Kidney glomerular epithelial cell (primary cell): ENCODE measurements at regions not wholly inside any gene's neighbourhood (a gene's known extent, or its start where the extent isn't known, plus 50 kb on each side); places are given as distances from the start of the nearest gene placed in this dataset.

ENCODE experiments used
- DNase-seq: peaks from one replicate; lab custom pipeline; 2025; lab: John Stamatoyannopoulos, UW

DNA sequence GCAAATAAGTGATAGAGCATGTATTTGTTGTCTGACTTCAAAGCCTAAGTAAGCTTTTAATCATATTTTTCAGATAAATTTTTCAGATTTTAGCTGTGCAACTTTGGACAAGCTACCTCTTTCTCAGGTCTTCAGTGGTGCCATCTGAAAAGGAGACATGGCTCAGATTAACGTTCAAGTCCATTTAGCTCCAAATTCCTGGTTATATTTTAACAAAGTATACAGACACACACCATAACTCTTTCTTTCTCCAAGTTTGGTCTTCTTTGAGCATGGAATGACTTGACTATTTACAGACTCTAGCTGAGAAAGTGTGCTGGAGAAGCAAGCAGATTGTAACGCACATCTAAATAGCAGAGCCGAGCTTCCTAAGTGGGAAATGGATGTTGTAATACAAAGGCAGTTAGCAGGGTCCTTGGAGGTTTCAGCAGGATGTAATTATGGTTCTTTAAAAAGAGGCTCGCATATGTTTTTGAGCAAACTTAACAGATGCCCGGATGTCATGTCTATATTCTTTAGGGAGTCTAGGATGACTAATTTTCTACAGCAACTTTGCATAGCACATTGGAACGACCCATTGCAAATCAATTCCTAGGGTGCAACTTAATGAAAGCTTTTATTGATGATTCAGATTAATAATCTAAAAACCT is 128.1 kb upstream of the E2F8 start:
- no peak for DNase-seq

DNA sequence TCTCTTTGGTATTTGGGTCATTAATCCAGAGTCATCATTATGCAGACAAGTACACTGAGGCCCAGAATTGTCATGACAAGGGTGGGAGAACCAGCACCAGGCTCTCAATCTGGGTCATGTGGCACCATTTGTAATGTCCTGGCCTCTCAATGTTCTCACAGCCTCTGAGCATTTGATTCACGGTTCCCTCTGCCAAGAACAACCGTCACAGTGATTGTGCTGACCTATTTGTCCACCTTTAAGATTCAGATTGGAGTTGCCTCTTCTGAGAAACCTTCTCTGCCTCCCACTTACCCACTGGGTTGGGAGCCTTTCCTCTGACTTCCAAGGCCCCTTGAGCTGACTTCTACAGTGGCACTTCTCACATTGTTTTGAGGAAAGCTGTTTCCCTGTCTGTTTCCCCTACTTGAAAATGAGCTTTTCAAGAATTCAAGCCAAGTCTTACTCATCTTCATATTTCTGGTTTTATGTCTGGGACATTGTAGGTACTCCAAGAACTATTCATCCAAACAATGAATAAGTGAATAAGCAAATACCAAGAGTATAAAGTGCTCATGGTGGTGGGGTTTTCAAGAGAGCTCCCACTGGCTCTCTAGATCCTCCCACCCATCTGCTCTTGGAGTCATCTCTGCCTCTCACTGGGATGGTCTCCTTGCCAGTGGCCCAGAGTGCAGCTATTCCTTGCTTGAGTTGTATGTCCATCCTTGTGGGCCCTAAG is 126.4 kb upstream of the E2F8 start:
- DNase-seq = peak; percentile 50

- peak; percentile 10 for DNase-seq
These were observed 125.1 kb upstream of the E2F8 start for GRCh38 chr11:19365743-19366410.

DNA sequence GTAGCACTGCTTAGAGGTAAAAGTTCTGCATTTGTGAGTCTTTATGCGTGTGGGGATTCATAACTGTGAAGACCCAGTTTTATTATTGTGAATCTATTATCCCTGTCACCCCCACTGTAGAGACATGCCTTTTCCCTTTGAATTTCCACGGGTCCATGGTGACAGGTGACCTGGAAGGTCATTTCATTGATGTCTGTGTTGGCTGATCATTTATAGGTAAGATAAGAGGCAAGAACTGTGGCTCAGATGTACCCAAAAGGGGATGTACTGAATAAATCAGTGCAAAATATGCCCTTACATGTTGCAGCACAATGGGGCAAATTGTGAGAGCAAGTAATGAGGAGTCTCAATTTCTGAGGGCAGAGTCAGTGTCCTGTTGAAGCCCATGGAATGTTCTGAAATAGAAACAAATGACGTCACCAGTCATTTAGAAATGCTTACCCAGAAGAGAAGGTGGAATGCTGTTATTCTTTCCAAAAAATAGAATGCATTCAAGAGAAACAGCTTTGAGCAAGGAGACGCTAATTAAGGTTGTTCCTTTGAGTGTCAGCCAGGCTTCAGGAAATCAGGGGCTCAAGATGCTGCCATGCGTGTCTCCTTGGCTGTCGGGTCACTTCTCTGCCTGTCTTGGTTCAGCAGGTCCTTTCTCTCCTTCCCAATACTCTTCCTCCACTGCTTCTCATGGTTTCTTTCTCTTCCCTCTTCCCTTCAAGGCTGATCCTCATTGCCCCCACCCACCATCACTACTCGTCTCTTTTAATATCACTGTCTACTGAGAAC is 118.7 kb upstream of the E2F8 start:
- DNase-seq = peak; percentile 52

GRCh38 chr11:19357943-19358342 is 117.2 kb upstream of the E2F8 start:
- DNase-seq = no peak

DNA sequence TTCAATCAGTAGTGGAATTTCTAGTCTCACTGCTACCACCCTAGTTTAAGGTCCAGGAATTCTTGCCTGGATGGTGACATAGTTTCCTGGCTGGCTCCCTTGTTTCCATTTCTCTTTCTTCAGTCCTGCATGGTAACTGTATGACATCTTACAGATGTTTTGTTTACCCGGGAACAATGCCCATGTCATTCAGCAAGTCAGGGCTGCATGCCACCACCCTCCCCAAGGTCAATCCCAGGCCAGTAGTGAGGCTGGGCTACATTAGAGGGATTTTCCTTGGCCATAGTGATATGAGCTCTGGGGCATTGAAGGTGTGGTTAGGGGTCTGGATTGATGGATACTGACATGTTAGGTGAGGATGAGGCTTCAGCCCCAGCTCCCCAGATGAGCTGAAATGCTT is 114.9 kb upstream of the E2F8 start:
- no peak for DNase-seq

- no peak for DNase-seq
These were observed 112.6 kb upstream of the E2F8 start for GRCh38 chr11:19353287-19353850.

- no peak for DNase-seq
These were observed 112.0 kb upstream of the E2F8 start for GRCh38 chr11:19352771-19353160.

DNA sequence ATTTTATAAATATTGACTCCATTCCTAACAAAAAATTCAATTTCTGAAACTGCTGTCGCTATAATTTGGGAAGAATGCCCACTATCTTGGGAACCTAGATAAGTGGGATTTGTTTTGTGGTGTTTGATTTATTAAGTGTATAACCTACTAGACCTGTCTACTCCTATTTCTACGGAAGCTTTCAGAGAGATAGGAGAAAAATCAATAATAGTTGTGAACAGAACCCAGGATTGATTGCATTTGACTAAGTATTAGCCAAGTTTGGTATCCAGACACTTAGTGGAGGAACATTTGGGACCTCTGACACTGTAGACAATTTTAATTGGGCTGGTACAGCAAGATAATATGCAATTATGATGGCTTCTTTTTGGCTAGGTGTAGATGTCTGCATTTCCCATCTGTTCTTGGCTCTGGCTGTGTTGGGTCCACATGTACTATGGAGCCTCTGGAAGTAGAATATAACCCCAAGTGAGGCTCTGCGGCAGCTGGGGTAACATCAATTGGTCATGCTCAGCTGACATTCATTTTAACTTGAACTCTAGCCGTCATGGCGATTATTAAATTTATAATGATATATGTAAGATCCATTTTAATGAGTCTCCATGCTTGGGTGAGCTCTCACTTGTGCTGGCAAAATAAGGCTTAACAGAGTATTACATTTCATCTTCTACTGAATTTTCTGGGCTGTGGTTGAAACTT is 111.5 kb upstream of the E2F8 start:
- no peak for DNase-seq

- DNase-seq = no peak
These were observed 110.7 kb upstream of the E2F8 start for GRCh38 chr11:19351426-19351825.

DNA sequence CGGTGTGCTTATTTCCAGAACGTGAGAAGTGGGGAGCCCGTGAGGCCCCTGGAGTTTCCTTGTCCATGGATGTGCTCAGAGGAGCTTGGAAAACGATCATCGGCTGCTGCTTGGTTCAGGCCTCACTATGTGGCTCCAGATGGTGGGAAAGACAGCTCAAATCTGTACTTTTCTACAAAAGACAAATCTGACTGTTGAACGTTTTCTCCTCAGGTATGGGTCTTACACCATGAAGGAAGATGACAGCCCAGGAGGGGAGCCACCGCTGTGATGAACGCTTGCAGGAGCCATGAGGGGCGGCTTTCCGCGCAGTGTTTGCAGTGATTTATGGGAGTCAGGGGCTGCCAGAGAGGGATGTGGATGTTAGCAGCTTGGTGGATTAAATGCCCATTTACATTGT is 109.4 kb upstream of the E2F8 start:
- DNase-seq = no peak

- DNase-seq = no peak
These were observed 108.7 kb upstream of the E2F8 start for GRCh38 chr11:19349340-19350025.

DNA sequence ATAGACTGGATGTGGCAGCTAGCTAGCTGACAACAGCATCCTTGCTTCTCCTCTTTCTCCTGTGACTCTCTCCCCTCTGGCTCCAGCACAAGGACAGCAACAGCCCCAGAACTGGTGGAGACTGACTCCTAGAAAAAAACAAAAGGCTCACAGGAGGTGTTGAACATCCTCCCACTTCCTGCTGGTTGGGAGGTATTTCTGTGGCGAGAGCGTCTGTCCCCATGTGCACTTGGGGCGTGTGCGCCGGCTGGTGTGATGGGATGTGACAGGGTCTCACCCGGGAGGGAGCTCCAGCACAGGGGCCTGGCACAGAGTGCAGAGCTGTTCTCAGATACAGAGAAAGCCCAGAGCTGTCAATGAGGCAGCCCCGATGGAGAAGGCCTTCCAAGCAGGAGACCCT is 107.2 kb upstream of the E2F8 start:
- no peak for DNase-seq

- peak; percentile 60 for DNase-seq
These were observed 105.3 kb upstream of the E2F8 start for GRCh38 chr11:19345848-19346681.

GRCh38 chr11:19345519-19345847 is 104.7 kb upstream of the E2F8 start:
- no peak for DNase-seq

DNA sequence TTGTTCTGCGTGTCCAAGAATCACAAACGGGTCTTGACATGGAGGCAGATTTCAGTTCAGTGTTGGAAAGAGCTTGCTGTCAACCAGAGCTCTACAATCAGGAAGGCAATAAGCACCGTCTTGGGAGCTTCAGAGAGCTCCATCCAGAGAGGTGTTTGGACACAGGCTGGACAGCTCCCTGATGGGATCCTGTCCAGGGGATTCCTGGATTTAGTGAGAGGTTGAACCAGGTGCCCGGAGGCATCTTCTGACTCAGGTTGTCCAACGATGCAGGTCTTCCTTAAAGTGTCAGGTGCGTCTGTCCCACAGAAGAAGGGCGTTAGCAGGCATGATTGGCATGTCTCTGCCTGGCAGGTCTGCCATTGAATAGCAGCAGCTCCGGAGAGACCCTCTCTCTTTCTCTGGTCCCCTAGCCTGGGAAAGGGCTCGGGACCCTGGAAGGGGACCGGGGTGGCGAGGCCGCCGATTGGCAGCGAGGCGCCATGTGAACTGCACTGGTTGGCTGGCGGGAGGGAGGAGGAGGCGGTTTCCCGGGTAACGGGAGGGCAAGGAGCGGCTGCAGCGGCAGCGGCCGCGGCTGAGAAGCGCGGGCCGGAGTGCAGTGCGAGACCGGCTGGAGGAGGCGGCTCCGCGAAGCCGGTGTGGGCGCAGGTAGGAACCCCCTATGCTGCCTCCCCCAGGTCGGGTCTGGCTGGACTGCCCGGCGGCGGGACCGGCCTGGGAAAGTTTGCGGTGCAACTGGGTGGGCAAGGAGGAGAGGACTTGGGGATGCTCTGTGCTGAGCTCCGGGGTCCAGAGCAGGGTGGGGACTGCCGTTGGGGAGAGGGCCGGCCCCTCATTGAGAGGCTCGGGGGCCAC is 104.1 kb upstream of the E2F8 start:
- DNase-seq = no peak

DNA sequence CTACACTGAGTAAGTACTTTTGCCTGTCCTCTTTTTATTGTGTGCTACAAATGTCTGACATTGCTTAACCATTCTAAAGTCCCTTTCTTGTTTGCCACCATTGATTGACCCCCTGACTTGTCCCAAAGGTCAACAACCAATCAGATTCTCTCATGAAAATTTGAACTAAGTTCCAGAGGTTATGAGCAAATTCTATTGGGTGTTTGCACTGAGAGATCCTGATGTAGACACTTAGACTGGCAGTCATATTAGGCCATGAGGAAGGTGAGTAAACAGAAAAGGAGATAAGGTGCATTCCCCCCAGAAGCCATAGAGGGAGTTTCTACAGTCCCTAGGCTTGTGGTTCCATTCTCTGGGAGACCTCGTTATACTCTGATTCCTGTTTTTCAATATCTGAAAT is 101.3 kb upstream of the E2F8 start:
- DNase-seq = no peak

DNA sequence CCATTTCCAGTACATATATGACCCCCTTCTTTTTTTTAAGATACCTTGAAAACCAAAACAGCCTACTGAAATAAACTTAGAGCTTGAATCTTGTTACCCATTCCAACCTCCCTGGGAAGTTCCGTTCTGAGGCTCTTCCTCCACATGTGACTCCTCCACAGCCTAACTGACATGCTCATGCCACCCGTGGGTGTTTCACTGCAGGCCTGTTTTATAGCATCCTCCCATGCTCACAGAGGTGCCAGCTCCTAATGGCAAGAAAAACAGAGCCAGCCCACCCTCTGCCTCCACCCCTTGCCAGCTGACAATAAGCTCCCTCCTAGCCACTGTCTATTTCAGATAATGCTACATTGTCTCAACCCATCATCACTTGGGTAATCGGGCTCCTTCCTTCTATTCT is 97.6 kb upstream of the E2F8 start:
- no peak for DNase-seq

GRCh38 chr11:19337779-19338178 is 97.0 kb upstream of the E2F8 start:
- DNase-seq = no peak
